ENCODE measurements at regions not wholly inside any gene's neighbourhood (a gene's known extent, or its start where the extent isn't known, plus 50 kb on each side); places are given as distances from the start of the nearest gene placed in this dataset.
A peak's percentile ranks its signal among the peaks of the same experiment; 100 is the strongest.
"Not testable (repeated sequence)": the region's sequence is repeated elsewhere in the genome, so short reads cannot be mapped to it uniquely, and the experiment has no call there.

- Histone ChIP-seq H3K27me3 (ENCODE audit: control insufficient read depth, insufficient read depth, low read length) (no peaks in the 10 kb centered on the region), H3K27ac (ENCODE audit: low read depth, low read length) (no peak overlapping the region), H3K4me1 (ENCODE audit: control insufficient read depth, insufficient read depth, low read length) (peaks cover 11% of the 10 kb centered on the region), H3K36me3 (ENCODE audit: control insufficient read depth, insufficient read depth, low read length) (no peaks in the 10 kb centered on the region), H3K9me3 (ENCODE audit: control insufficient read depth, insufficient read depth, low read length) (no peaks in the 10 kb centered on the region), H3K4me3 (ENCODE audit: low read depth, low read length) (no peak overlapping the region)
- WGBS (ENCODE audit: insufficient coverage), result 79% methylated on average over 3 of the region's 4 CpGs
- no peak for DNase-seq (ENCODE audit: low read depth in 4 of 6, low spot score in 6 of 6)
These were observed 507.1 kb downstream of the SOX6 start for GRCh38 chr11:15849257-15849656.

- H3K4me1 ChIP-seq (ENCODE audit: control insufficient read depth, insufficient read depth, low read length); H3K27me3 ChIP-seq (ENCODE audit: control insufficient read depth, insufficient read depth, low read length); H3K9me3 ChIP-seq (ENCODE audit: control insufficient read depth, insufficient read depth, low read length); H3K27ac ChIP-seq (ENCODE audit: low read depth, low read length); DNase-seq (ENCODE audit: low read depth in 4 of 6, low spot score in 6 of 6); H3K4me3 ChIP-seq (ENCODE audit: low read depth, low read length); H3K36me3 ChIP-seq (ENCODE audit: control insufficient read depth, insufficient read depth, low read length): not testable (repeated sequence)
These were observed 506.0 kb downstream of the SOX6 start for GRCh38 chr11:15850335-15850734.

- Histone ChIP-seq H3K27ac (ENCODE audit: low read depth, low read length) (peak overlapping the region; percentile 52), H3K9me3 (ENCODE audit: control insufficient read depth, insufficient read depth, low read length) (no peaks in the 10 kb centered on the region), H3K4me1 (ENCODE audit: control insufficient read depth, insufficient read depth, low read length) (peaks cover 3% of the 10 kb centered on the region), H3K27me3 (ENCODE audit: control insufficient read depth, insufficient read depth, low read length) (no peaks in the 10 kb centered on the region), H3K36me3 (ENCODE audit: control insufficient read depth, insufficient read depth, low read length) (no peaks in the 10 kb centered on the region), H3K4me3 (ENCODE audit: low read depth, low read length) (no peak overlapping the region)
- 44% methylated on average over 4 of the region's 5 CpGs for WGBS (ENCODE audit: insufficient coverage)
- peak in 2 of 6 donors; percentile 68 to 84 for DNase-seq (ENCODE audit: low read depth in 4 of 6, low spot score in 6 of 6)
These were observed 505.3 kb downstream of the SOX6 start for GRCh38 chr11:15851051-15851498.

GRCh38 chr11:15852179-15852578 lies 504.2 kb downstream of the SOX6 start:
- Histone ChIP-seq H3K9me3 (ENCODE audit: control insufficient read depth, insufficient read depth, low read length) (no peaks in the 10 kb centered on the region), H3K4me1 (ENCODE audit: control insufficient read depth, insufficient read depth, low read length) (peaks cover 3% of the 10 kb centered on the region), H3K27ac (ENCODE audit: low read depth, low read length) (no peak overlapping the region), H3K27me3 (ENCODE audit: control insufficient read depth, insufficient read depth, low read length) (no peaks in the 10 kb centered on the region), H3K36me3 (ENCODE audit: control insufficient read depth, insufficient read depth, low read length) (no peaks in the 10 kb centered on the region), H3K4me3 (ENCODE audit: low read depth, low read length) (no peak overlapping the region)
- no peak for DNase-seq (ENCODE audit: low read depth in 4 of 6, low spot score in 6 of 6)
- 43% methylated on average over 1 of the region's 3 CpGs for WGBS (ENCODE audit: insufficient coverage)

- H3K4me1 ChIP-seq (ENCODE audit: control insufficient read depth, insufficient read depth, low read length), result peaks cover 3% of the 10 kb centered on the region
- H3K9me3 ChIP-seq (ENCODE audit: control insufficient read depth, insufficient read depth, low read length), result no peaks in the 10 kb centered on the region
- no peak for DNase-seq (ENCODE audit: low read depth in 4 of 6, low spot score in 6 of 6)
- no peak overlapping the region for H3K27ac ChIP-seq (ENCODE audit: low read depth, low read length)
- no peaks in the 10 kb centered on the region for H3K36me3 ChIP-seq (ENCODE audit: control insufficient read depth, insufficient read depth, low read length)
- no peaks in the 10 kb centered on the region for H3K27me3 ChIP-seq (ENCODE audit: control insufficient read depth, insufficient read depth, low read length)
- H3K4me3 ChIP-seq (ENCODE audit: low read depth, low read length), result no peak overlapping the region
These were observed 502.1 kb downstream of the SOX6 start for GRCh38 chr11:15854245-15854644.

GRCh38 chr11:15858881-15859280 lies 497.5 kb downstream of the SOX6 start:
- 93% methylated on average over 3 of the region's 3 CpGs for WGBS (ENCODE audit: insufficient coverage)
- no peaks in the 10 kb centered on the region for H3K36me3 ChIP-seq (ENCODE audit: control insufficient read depth, insufficient read depth, low read length)
- H3K27me3 ChIP-seq (ENCODE audit: control insufficient read depth, insufficient read depth, low read length), result no peaks in the 10 kb centered on the region
- no peak overlapping the region for H3K4me3 ChIP-seq (ENCODE audit: low read depth, low read length)
- no peak for DNase-seq (ENCODE audit: low read depth in 4 of 6, low spot score in 6 of 6)
- no peaks in the 10 kb centered on the region for H3K9me3 ChIP-seq (ENCODE audit: control insufficient read depth, insufficient read depth, low read length)
- H3K4me1 ChIP-seq (ENCODE audit: control insufficient read depth, insufficient read depth, low read length), result no peaks in the 10 kb centered on the region
- H3K27ac ChIP-seq (ENCODE audit: low read depth, low read length), result no peak overlapping the region

GRCh38 chr11:15859411-15859810 lies 496.9 kb downstream of the SOX6 start:
- no peaks in the 10 kb centered on the region for H3K9me3 ChIP-seq (ENCODE audit: control insufficient read depth, insufficient read depth, low read length)
- no peak overlapping the region for H3K27ac ChIP-seq (ENCODE audit: low read depth, low read length)
- DNase-seq (ENCODE audit: low read depth in 4 of 6, low spot score in 6 of 6), result no peak
- WGBS (ENCODE audit: insufficient coverage), result 88% methylated on average over 2 of the region's 3 CpGs
- H3K4me1 ChIP-seq (ENCODE audit: control insufficient read depth, insufficient read depth, low read length), result no peaks in the 10 kb centered on the region
- no peaks in the 10 kb centered on the region for H3K36me3 ChIP-seq (ENCODE audit: control insufficient read depth, insufficient read depth, low read length)
- H3K4me3 ChIP-seq (ENCODE audit: low read depth, low read length), result no peak overlapping the region
- H3K27me3 ChIP-seq (ENCODE audit: control insufficient read depth, insufficient read depth, low read length), result no peaks in the 10 kb centered on the region

GRCh38 chr11:15861256-15861655 lies 495.1 kb downstream of the SOX6 start:
- WGBS (ENCODE audit: insufficient coverage), result no CpG with 5 or more reads among the region's 2 CpGs
- Histone ChIP-seq H3K9me3 (ENCODE audit: control insufficient read depth, insufficient read depth, low read length) (no peaks in the 10 kb centered on the region), H3K36me3 (ENCODE audit: control insufficient read depth, insufficient read depth, low read length) (no peaks in the 10 kb centered on the region), H3K27ac (ENCODE audit: low read depth, low read length) (no peak overlapping the region), H3K4me3 (ENCODE audit: low read depth, low read length) (no peak overlapping the region), H3K27me3 (ENCODE audit: control insufficient read depth, insufficient read depth, low read length) (no peaks in the 10 kb centered on the region), H3K4me1 (ENCODE audit: control insufficient read depth, insufficient read depth, low read length) (no peaks in the 10 kb centered on the region)
- DNase-seq (ENCODE audit: low read depth in 4 of 6, low spot score in 6 of 6), result no peak

GRCh38 chr11:15863411-15863810 lies 492.9 kb downstream of the SOX6 start:
- Histone ChIP-seq H3K4me1 (ENCODE audit: control insufficient read depth, insufficient read depth, low read length) (no peaks in the 10 kb centered on the region), H3K27ac (ENCODE audit: low read depth, low read length) (no peak overlapping the region), H3K36me3 (ENCODE audit: control insufficient read depth, insufficient read depth, low read length) (no peaks in the 10 kb centered on the region), H3K4me3 (ENCODE audit: low read depth, low read length) (no peak overlapping the region), H3K27me3 (ENCODE audit: control insufficient read depth, insufficient read depth, low read length) (no peaks in the 10 kb centered on the region), H3K9me3 (ENCODE audit: control insufficient read depth, insufficient read depth, low read length) (no peaks in the 10 kb centered on the region)
- WGBS (ENCODE audit: insufficient coverage), result no CpG with 5 or more reads among the region's 2 CpGs
- DNase-seq (ENCODE audit: low read depth in 4 of 6, low spot score in 6 of 6), result no peak

GRCh38 chr11:15864026-15864805 lies 492.1 kb downstream of the SOX6 start:
- Histone ChIP-seq H3K4me3 (ENCODE audit: low read depth, low read length) (no peak overlapping the region), H3K36me3 (ENCODE audit: control insufficient read depth, insufficient read depth, low read length) (no peaks in the 10 kb centered on the region), H3K4me1 (ENCODE audit: control insufficient read depth, insufficient read depth, low read length) (no peaks in the 10 kb centered on the region), H3K9me3 (ENCODE audit: control insufficient read depth, insufficient read depth, low read length) (no peaks in the 10 kb centered on the region), H3K27ac (ENCODE audit: low read depth, low read length) (no peak overlapping the region), H3K27me3 (ENCODE audit: control insufficient read depth, insufficient read depth, low read length) (no peaks in the 10 kb centered on the region)
- WGBS (ENCODE audit: insufficient coverage), result 57% methylated on average over 1 of the region's 5 CpGs
- DNase-seq (ENCODE audit: low read depth in 4 of 6, low spot score in 6 of 6), result no peak

Measured in spinal cord (tissue), 9 donors.